ENCODE measurements at regions not wholly inside any gene's neighbourhood (a gene's known extent, or its start where the extent isn't known, plus 50 kb on each side); places are given as distances from the start of the nearest gene placed in this dataset.

DNA sequence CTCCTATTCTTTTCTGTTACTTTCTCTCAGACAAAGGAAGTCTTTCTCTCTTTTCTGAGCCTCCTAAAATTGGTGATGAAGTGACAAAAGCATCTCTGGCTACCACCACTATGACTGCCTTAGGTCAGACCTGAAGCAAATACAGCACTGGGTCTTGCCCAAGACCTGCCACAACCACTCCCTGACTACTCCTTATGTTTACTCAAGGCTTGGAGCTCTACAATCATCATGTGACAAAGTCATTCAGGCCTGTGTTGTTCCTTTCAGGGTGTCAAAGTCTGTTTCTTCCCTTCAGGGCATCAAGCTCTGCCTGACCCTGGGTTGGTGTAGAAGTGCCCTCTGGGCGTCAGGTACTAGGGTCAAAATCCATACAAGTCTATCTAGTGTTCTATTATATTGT is 419.2 kb upstream of the CT83 start:
- H3K27me3 ChIP-seq (ENCODE audit: insufficient read depth, low read length), result no peaks in the 10 kb centered on the region
- no peak overlapping the region for H4K12ac ChIP-seq (ENCODE audit: low read depth, low read length)
- no peak overlapping the region for H3K9ac ChIP-seq (ENCODE audit: low read length)
- H2BK5ac ChIP-seq (ENCODE audit: low read depth, low read length, poor library complexity), result no peak overlapping the region
- H3K79me2 ChIP-seq (ENCODE audit: control insufficient read depth, insufficient read depth, low read length, poor library complexity), result no peaks in the 10 kb centered on the region
- no peak overlapping the region for H2AK5ac ChIP-seq (ENCODE audit: low read length)
- DNase-seq, result peak in 1 of 2 donors; percentile 3
- no peak overlapping the region for H3K18ac ChIP-seq (ENCODE audit: low read length)
- no peak overlapping the region for H4K8ac ChIP-seq (ENCODE audit: low read depth, low read length)
- no peaks in the 10 kb centered on the region for H3K79me1 ChIP-seq (ENCODE audit: low read length)
- no peak overlapping the region for H4K91ac ChIP-seq (ENCODE audit: low read depth, low read length)
- H3K4me3 ChIP-seq (ENCODE audit: low read depth, low read length), result no peak overlapping the region
- no peaks in the 10 kb centered on the region for H3K36me3 ChIP-seq (ENCODE audit: control insufficient read depth in 1 of 2, insufficient read depth in 2 of 2, low read length in 2 of 2)
- H3K14ac ChIP-seq (ENCODE audit: low read length), result no peak overlapping the region
- no peak overlapping the region for H3K27ac ChIP-seq (ENCODE audit: low read depth, low read length)
- no peaks in the 10 kb centered on the region for H3K9me3 ChIP-seq (ENCODE audit: insufficient read depth, low read depth, low read length)
- H3K4ac ChIP-seq (ENCODE audit: low read depth, low read length), result no peak overlapping the region
- H3K23ac ChIP-seq (ENCODE audit: low read length), result no peak overlapping the region
- H2BK120ac ChIP-seq (ENCODE audit: insufficient read depth, low read length, poor library complexity), result no peak overlapping the region
- H2AFZ ChIP-seq (ENCODE audit: insufficient read depth, low read length, poor library complexity), result no peak overlapping the region
- no peaks in the 10 kb centered on the region for H3K4me1 ChIP-seq (ENCODE audit: control insufficient read depth in 1 of 2, insufficient read depth in 2 of 2, low read length in 2 of 2)
- H3K4me2 ChIP-seq (ENCODE audit: low read length), result no peak overlapping the region
- WGBS (ENCODE audit: extremely low coverage, insufficient coverage, insufficient read length), result no CpG with 5 or more reads among the region's 1 CpG
- no peak overlapping the region for H2BK12ac ChIP-seq (ENCODE audit: low read length)

DNA sequence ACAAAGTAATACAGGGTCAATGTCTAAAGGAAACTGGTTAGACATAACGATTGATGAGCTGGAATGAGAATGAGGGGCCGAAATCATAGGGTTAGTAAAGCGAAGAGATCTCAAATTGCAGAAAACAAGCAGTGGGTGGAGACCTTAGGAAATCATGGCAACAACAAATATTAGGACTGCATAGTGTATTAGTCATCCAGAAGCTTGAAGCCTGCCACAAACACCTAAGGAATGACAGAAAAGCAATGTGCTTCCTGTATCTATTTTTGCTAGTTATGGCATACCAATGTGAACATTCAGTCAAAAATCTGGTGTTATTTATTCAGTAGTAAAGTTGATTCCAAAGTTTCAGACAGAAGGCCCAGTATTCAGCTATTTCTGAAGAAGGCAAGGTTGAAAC is 410.9 kb upstream of the CT83 start:
- Histone ChIP-seq H3K36me3 (ENCODE audit: control insufficient read depth in 1 of 2, insufficient read depth in 2 of 2, low read length in 2 of 2) (no peaks in the 10 kb centered on the region), H3K9me3 (ENCODE audit: insufficient read depth, low read depth, low read length) (no peaks in the 10 kb centered on the region), H3K23ac (ENCODE audit: low read length) (no peak overlapping the region), H3K4me1 (ENCODE audit: control insufficient read depth in 1 of 2, insufficient read depth in 2 of 2, low read length in 2 of 2) (no peaks in the 10 kb centered on the region), H3K18ac (ENCODE audit: low read length) (no peak overlapping the region), H4K91ac (ENCODE audit: low read depth, low read length) (no peak overlapping the region), H2BK5ac (ENCODE audit: low read depth, low read length, poor library complexity) (no peak overlapping the region), H2AFZ (ENCODE audit: insufficient read depth, low read length, poor library complexity) (no peak overlapping the region), H3K9ac (ENCODE audit: low read length) (no peak overlapping the region), H3K4me3 (ENCODE audit: low read depth, low read length) (no peak overlapping the region), H3K79me2 (ENCODE audit: control insufficient read depth, insufficient read depth, low read length, poor library complexity) (no peaks in the 10 kb centered on the region), H3K4ac (ENCODE audit: low read depth, low read length) (no peak overlapping the region), H3K27ac (ENCODE audit: low read depth, low read length) (no peak overlapping the region), H4K12ac (ENCODE audit: low read depth, low read length) (no peak overlapping the region), H4K8ac (ENCODE audit: low read depth, low read length) (no peak overlapping the region), H3K79me1 (ENCODE audit: low read length) (no peaks in the 10 kb centered on the region), H3K4me2 (ENCODE audit: low read length) (no peak overlapping the region), H3K27me3 (ENCODE audit: insufficient read depth, low read length) (no peaks in the 10 kb centered on the region), H2AK5ac (ENCODE audit: low read length) (no peak overlapping the region), H2BK12ac (ENCODE audit: low read length) (no peak overlapping the region), H3K14ac (ENCODE audit: low read length) (no peak overlapping the region), H2BK120ac (ENCODE audit: insufficient read depth, low read length, poor library complexity) (no peak overlapping the region)
- peak; percentile 0 to 70 for DNase-seq
- WGBS (ENCODE audit: extremely low coverage, insufficient coverage, insufficient read length), result no CpG with 5 or more reads among the region's 3 CpGs

DNA sequence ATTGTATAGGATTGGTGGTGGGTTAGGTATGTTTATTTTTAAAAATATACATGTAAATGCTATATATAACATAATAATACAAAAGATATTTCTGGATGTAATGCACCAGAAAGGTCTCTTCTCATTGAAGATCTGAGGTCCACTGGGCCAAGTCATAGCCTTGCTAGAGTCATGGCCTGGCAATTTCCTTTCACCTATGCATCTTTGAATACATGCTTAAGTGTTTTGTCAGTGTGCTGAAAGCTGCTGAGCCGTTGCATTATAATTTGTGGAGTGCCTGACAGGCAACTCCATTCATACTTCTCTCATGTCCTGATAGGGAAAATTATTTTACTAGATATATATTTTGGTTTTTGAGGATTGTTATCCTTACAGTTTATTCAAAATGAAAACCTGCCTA is 410.2 kb upstream of the CT83 start:
- no peak overlapping the region for H3K23ac ChIP-seq (ENCODE audit: low read length)
- H3K79me2 ChIP-seq (ENCODE audit: control insufficient read depth, insufficient read depth, low read length, poor library complexity), result no peaks in the 10 kb centered on the region
- H2BK5ac ChIP-seq (ENCODE audit: low read depth, low read length, poor library complexity), result no peak overlapping the region
- no peaks in the 10 kb centered on the region for H3K79me1 ChIP-seq (ENCODE audit: low read length)
- H3K4me2 ChIP-seq (ENCODE audit: low read length), result no peak overlapping the region
- no peaks in the 10 kb centered on the region for H3K9me3 ChIP-seq (ENCODE audit: insufficient read depth, low read depth, low read length)
- H3K36me3 ChIP-seq (ENCODE audit: control insufficient read depth in 1 of 2, insufficient read depth in 2 of 2, low read length in 2 of 2), result no peaks in the 10 kb centered on the region
- DNase-seq, result peak; percentile 2 to 43
- H3K27ac ChIP-seq (ENCODE audit: low read depth, low read length), result no peak overlapping the region
- H4K8ac ChIP-seq (ENCODE audit: low read depth, low read length), result no peak overlapping the region
- H2AFZ ChIP-seq (ENCODE audit: insufficient read depth, low read length, poor library complexity), result no peak overlapping the region
- no peak overlapping the region for H3K14ac ChIP-seq (ENCODE audit: low read length)
- no peak overlapping the region for H3K4ac ChIP-seq (ENCODE audit: low read depth, low read length)
- WGBS (ENCODE audit: extremely low coverage, insufficient coverage, insufficient read length), result no CpG with 5 or more reads among the region's 1 CpG
- H3K9ac ChIP-seq (ENCODE audit: low read length), result no peak overlapping the region
- H3K4me1 ChIP-seq (ENCODE audit: control insufficient read depth in 1 of 2, insufficient read depth in 2 of 2, low read length in 2 of 2), result no peaks in the 10 kb centered on the region
- no peak overlapping the region for H3K18ac ChIP-seq (ENCODE audit: low read length)
- H2BK120ac ChIP-seq (ENCODE audit: insufficient read depth, low read length, poor library complexity), result no peak overlapping the region
- no peak overlapping the region for H2AK5ac ChIP-seq (ENCODE audit: low read length)
- no peak overlapping the region for H3K4me3 ChIP-seq (ENCODE audit: low read depth, low read length)
- no peaks in the 10 kb centered on the region for H3K27me3 ChIP-seq (ENCODE audit: insufficient read depth, low read length)
- no peak overlapping the region for H2BK12ac ChIP-seq (ENCODE audit: low read length)
- H4K91ac ChIP-seq (ENCODE audit: low read depth, low read length), result no peak overlapping the region
- H4K12ac ChIP-seq (ENCODE audit: low read depth, low read length), result no peak overlapping the region

DNA sequence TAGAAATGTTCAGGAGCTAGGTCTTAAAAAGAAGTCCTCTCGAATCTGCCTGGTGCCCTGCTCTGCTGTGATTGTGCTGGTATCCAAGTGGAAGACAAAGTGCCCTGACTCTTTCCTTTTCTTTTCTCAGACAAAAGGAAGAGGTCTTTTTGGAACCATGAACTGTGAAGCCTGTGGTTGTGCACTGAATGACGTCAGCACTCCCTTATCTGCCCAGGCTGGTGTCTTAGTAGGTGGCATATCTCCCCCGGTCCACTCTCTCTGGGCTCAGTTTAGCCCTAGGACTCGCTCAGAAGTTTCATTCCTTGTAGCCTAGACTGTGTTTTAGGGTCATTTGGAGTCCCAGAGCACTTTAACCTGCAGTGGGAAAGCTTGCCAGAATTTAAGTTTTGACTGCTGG is 400.3 kb upstream of the CT83 start:
- no peak overlapping the region for H4K8ac ChIP-seq (ENCODE audit: low read depth, low read length)
- no peak overlapping the region for H2BK5ac ChIP-seq (ENCODE audit: low read depth, low read length, poor library complexity)
- H4K12ac ChIP-seq (ENCODE audit: low read depth, low read length), result no peak overlapping the region
- H2BK12ac ChIP-seq (ENCODE audit: low read length), result no peak overlapping the region
- H3K36me3 ChIP-seq (ENCODE audit: control insufficient read depth in 1 of 2, insufficient read depth in 2 of 2, low read length in 2 of 2), result no peaks in the 10 kb centered on the region
- H3K4me1 ChIP-seq (ENCODE audit: control insufficient read depth in 1 of 2, insufficient read depth in 2 of 2, low read length in 2 of 2), result no peaks in the 10 kb centered on the region
- no peak overlapping the region for H4K91ac ChIP-seq (ENCODE audit: low read depth, low read length)
- no peak overlapping the region for H3K4ac ChIP-seq (ENCODE audit: low read depth, low read length)
- no peaks in the 10 kb centered on the region for H3K27me3 ChIP-seq (ENCODE audit: insufficient read depth, low read length)
- DNase-seq, result no peak
- no peak overlapping the region for H3K14ac ChIP-seq (ENCODE audit: low read length)
- no peak overlapping the region for H3K27ac ChIP-seq (ENCODE audit: low read depth, low read length)
- H3K18ac ChIP-seq (ENCODE audit: low read length), result no peak overlapping the region
- H2AFZ ChIP-seq (ENCODE audit: insufficient read depth, low read length, poor library complexity), result no peak overlapping the region
- H3K79me2 ChIP-seq (ENCODE audit: control insufficient read depth, insufficient read depth, low read length, poor library complexity), result no peaks in the 10 kb centered on the region
- no CpG with 5 or more reads among the region's 4 CpGs for WGBS (ENCODE audit: extremely low coverage, insufficient coverage, insufficient read length)
- no peak overlapping the region for H3K4me3 ChIP-seq (ENCODE audit: low read depth, low read length)
- H3K4me2 ChIP-seq (ENCODE audit: low read length), result no peak overlapping the region
- no peaks in the 10 kb centered on the region for H3K9me3 ChIP-seq (ENCODE audit: insufficient read depth, low read depth, low read length)
- no peak overlapping the region for H3K23ac ChIP-seq (ENCODE audit: low read length)
- H2BK120ac ChIP-seq (ENCODE audit: insufficient read depth, low read length, poor library complexity), result no peak overlapping the region
- H3K79me1 ChIP-seq (ENCODE audit: low read length), result no peaks in the 10 kb centered on the region
- H3K9ac ChIP-seq (ENCODE audit: low read length), result no peak overlapping the region
- no peak overlapping the region for H2AK5ac ChIP-seq (ENCODE audit: low read length)
